NT2/D1 (cell line): ENCODE measurements at regions not wholly inside any gene's neighbourhood (a gene's known extent, or its start where the extent isn't known, plus 50 kb on each side); places are given as distances from the start of the nearest gene placed in this dataset.

Experiments used
- SUZ12 ChIP-seq: IDR thresholded peaks from 2 replicates; pipeline ENCODE4 v1.6.1; 2011; ENCODE audit not compliant: insufficient read length, insufficient read depth; ENCODE audit errors: extremely low read depth
- ZNF274 ChIP-seq: IDR thresholded peaks from 2 replicates; pipeline ENCODE4 v1.6.1; 2011; ENCODE audit warnings: mild to moderate bottlenecking, low read depth, low read length

DNA sequence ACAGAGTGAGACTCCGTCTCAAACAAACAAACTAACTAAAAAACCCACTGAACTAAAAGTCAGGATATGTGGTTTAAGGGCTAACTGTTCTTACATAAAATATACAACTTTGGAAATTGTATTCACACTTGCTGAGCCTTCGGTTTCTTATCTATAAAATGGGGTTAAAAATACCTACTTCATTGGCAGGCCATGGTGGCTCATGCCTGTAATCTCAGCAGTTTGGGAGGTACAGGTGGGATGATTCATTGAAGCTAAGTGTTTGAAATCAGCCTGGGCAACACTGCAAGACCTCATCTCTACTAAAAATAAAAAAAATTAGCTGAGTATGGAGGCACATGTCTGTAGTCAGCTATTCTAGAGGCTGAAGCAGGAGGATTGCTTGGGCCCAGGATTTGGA, 115.4 kb upstream of the KLF6 start:
- TF ChIP-seq SUZ12 (no peak), ZNF274 (no peak)
